GM13977 (cell line): ENCODE measurements at regions not wholly inside any gene's neighbourhood (a gene's known extent, or its start where the extent isn't known, plus 50 kb on each side); places are given as distances from the start of the nearest gene placed in this dataset.

Source experiments
- DNase-seq: peaks from one replicate; pipeline ENCODE4 v3.0.0; 2012; ENCODE audit warnings: low spot score
- CTCF ChIP-seq: IDR thresholded peaks from 2 replicates; pipeline ENCODE4 v1.5.1; 2012; ENCODE audit warnings: mild to moderate bottlenecking, control low read depth; ENCODE audit not compliant: insufficient read depth; ENCODE audit errors: extremely low read depth, missing control alignments
- in situ Hi-C: fragments of 300-500 bp; cut with MboI; formaldehyde crosslinking; loops from one replicate; pipeline ENCODE4 v1.12.0; 2022; ENCODE audit warnings: low sequenced_read_pairs, low pct_unique_long_range_greater_than_20kb, mixed read lengths, inconsistent platforms; ENCODE audit not compliant: unreplicated experiment

DNA sequence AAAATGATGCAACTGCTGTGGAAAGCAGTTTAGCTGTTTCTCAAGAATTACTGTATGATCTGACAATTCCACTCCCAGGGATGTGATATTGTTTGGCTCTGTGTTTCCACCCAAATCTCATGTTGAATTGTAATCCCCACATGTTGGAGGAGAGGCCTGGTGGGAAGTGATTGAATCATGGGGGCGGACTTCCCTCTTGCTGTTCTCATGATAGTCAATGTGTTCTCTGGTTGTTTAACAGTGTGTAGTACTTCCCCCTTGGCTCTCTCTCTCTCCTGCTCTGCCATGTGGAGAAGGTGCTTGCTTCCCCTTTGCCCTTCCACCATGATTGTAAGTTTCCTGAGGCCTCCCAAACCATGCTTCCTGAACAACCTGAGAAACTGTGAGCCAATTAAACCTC, 93.4 kb upstream of the CPM start:
- DNase-seq: no peak
- in situ Hi-C loops: no loop called here
- TF ChIP-seq CTCF: no peak

DNA sequence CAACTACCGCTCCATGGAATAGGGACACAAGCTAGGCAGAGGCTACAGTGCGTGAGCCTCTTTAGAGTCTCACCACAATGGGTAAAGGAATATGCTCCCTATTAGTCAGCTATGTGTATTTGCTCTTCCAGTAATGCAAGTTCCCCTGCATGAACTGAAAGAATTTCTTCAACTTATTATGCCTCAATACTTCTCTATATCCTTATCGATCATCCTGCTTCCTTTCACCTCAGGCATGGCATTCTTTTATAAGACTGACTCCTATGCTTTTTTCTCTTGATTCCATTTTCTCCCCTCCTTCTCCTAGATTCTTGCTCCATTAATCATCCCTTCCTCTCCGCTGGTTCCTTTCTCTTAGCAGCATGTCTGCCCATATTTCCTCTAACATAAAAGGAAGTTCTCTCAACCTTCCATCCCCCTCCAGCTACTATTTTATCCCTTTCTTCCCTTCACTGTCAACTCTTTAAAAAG, 94.5 kb upstream of the CPM start:
- in situ Hi-C loops: no loop called here
- no peak for DNase-seq
- TF ChIP-seq CTCF: no peak

DNA sequence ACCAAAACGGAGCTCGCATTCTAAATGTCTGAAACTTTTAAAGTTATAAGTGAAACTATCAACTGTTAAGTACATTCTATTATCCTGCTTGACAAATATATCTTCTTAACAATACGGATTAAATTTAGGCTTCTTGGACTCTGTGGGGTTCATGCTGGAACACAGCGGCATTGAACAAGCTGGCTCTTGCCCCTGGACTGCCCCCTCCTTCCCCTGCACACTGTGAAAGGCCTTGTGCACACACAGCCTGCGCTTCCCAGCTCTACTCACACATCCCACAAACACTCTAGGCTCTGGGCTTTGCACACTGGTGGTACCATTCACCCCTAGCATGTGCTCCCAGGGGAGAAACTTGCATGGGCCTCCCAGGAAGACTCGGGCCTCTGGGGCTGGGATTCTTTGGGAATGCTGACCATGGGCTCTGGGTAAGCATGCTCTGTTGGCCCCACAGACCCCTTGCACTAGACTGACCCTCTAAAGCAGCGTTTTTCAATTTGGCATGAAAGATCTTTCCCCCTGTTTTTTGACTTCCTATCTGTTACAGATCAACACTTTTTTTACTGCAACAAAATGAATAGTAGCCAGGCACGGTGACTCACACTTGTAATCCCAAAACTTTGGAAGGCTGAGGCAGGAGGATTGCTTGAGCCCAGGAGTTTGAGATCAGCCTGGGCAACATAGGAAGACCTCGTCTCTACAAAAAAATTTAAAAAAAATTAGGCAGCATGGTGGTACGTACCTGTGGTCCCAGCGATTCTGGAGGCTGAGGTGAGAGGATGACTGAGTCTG, 96.2 kb upstream of the CPM start:
- no peak for TF ChIP-seq CTCF
- no peak for DNase-seq
- in situ Hi-C loops: no loop called here

DNA sequence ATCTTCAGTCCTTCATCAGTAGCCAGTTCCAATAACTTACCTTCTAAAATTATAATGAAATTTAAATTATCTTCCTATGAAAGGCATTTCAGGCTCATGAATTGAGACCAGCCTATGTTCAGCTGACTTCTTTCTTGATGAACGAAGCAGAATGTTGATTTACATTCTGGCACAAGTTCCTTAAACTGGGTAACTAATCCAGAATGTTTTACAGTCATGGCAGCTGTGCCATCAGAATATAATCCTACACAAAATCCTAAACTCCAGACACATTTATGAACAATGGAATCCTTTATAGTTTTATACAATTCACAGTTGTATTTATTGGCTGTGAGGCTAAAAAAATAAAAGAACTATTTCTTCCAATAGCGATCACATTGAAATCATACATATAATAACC, 97.3 kb upstream of the CPM start:
- TF ChIP-seq CTCF: no peak
- no peak for DNase-seq
- in situ Hi-C loops: no loop called here

GRCh38 chr12:69036533-69036932, 103.6 kb upstream of the CPM start:
- no peak for DNase-seq
- TF ChIP-seq CTCF: no peak
- in situ Hi-C loops: no loop called here

DNA sequence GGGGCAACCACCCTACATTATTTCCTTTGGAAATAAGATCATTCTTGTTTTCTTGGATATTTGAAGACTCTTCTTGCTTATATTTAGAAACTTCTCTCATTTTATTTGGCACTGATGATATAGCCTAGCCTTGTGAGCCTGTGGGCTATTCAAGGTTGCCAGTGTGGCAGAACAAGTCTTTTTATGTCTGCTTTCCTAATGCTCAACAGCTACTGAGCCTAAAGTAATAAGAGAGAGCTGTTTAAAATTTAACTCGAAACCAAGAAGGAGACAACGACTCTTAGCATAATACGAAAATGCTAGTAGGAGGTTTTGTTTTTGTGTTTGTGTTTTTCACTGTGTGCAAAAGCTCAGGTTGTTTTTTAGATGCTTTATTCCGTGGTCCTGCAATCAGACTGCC, 104.0 kb upstream of the CPM start:
- in situ Hi-C loops: no loop called here
- no peak for DNase-seq
- no peak for TF ChIP-seq CTCF

GRCh38 chr12:69039911-69040310, 106.9 kb upstream of the CPM start:
- in situ Hi-C loops: no loop called here

More at GRCh38 chr12:69039911-69040310, 106.9 kb upstream of the CPM start:
- no peak for TF ChIP-seq CTCF
- DNase-seq: no peak
